ENCODE measurements at regions not wholly inside any gene's neighbourhood (a gene's known extent, or its start where the extent isn't known, plus 50 kb on each side); places are given as distances from the start of the nearest gene placed in this dataset.
"Not testable (repeated sequence)": the region's sequence is repeated elsewhere in the genome, so short reads cannot be mapped to it uniquely, and the experiment has no call there.

GRCh38 chr15:94991718-94992117, 760.4 kb downstream of the MCTP2 start:
- DNase-seq (ENCODE audit: low spot score), result no peak

DNA sequence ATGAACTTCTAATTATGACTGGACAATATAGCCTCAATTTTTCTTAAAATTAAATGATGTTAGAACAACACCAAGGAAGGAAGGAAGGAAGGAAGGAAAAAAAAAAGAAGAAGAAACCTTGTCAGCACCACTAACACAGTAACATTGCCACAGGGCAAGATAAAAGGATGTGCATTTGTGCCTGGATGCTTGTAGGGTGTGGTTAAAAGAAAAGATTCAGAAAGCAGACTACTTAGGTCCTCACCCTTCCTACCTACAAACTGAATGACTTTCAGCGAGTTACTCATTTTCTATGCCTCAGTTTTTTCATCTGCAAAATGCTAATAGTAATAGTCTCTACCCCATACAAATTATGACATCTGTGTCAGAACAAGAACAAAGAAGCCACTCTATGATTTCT, 778.3 kb downstream of the MCTP2 start:
- DNase-seq (ENCODE audit: low spot score), result no peak

- DNase-seq (ENCODE audit: low spot score), result no peak
These were observed 782.0 kb downstream of the MCTP2 start for GRCh38 chr15:95013381-95013780.

GRCh38 chr15:95016511-95017229, 785.3 kb downstream of the MCTP2 start:
- peak; percentile 18 for DNase-seq (ENCODE audit: low spot score)

GRCh38 chr15:95017666-95018328, 786.4 kb downstream of the MCTP2 start:
- peak; percentile 74 for DNase-seq (ENCODE audit: low spot score)

- peak; percentile 91 for DNase-seq (ENCODE audit: low spot score)
These were observed 787.7 kb downstream of the MCTP2 start for GRCh38 chr15:95018888-95019545.

GRCh38 chr15:95019907-95020306, 788.5 kb downstream of the MCTP2 start:
- DNase-seq (ENCODE audit: low spot score), result no peak

DNA sequence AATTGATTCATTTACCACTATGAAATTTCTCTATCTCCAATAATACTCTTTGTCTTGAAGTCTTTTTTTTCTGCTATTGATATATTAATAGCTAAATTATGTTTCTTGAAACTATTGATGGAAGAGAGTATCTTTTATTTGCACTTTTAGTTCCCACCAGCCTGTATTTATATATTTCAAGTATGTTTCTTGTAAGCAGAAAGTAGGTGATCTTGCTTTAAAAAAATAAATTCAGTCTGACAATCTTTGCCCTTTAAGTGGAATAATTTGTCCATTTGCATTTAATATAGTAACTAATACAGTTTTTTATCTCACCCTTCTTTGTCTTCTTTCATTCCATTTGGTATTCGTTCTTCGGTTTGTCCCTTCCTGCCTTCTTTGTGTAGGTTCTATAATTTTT, 790.5 kb downstream of the MCTP2 start:
- DNase-seq (ENCODE audit: low spot score), result no peak

DNA sequence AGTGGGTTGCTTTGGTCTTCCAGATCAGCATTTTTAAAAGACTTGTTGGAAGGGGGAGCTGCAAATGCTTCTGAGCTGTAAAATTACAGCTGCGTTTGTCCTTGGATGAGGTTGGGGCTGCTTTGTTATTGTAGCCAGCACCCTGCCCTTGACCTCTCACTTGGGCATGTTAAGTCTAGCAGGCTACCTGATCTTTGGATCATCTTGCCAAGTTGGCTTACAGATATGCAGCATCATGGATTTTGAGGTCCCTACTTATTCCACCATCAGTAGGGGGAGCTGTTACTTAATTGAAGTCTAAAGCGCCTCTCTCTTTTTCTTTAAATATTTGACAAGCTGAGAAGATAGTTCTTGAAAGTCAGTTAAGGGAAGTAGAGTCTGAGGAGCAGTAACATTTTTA, 793.0 kb downstream of the MCTP2 start:
- DNase-seq (ENCODE audit: low spot score), result peak; percentile 29

GRCh38 chr15:95025924-95026728, 794.8 kb downstream of the MCTP2 start:
- DNase-seq (ENCODE audit: low spot score), result peak; percentile 62

DNA sequence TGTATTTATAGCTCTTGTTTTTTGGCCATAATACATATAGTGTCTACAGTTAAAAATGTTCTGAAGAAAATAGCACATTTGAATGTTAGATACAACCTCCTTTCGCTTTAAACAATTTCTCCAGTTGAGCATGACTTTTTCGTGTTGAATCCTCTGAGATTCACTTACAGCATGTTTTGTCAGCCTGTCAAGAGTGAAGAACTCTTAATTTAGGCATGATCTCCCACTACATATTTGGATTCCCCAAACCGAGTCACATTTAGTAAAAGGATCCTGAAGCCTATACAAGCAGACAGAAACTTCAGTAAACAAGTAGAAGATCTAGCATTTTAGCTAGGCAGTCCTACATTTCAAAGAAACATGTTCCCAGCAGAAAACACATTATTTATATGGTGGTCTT, 796.6 kb downstream of the MCTP2 start:
- no peak for DNase-seq (ENCODE audit: low spot score)

DNA sequence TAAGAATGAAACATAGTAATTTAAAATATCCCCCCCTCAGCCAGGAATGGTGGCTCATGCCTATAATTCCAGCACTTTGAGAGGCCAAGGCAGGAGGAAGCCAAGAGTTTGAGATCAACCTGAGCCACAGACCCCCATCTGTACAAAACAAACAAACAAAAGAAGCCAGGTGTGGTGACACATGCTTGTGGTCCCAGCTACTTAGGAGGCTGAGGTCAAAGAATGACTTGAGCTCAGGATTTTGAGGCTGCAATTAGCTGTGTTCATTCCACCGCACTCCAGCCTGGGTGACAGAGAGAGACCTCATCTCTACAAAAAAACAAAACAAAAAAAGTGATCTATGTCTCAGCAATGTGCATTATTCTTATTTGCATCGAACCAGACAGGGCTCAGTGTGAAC, 800.8 kb downstream of the MCTP2 start:
- DNase-seq (ENCODE audit: low spot score), result peak; percentile 51

- no peak for DNase-seq (ENCODE audit: low spot score)
These were observed 803.7 kb downstream of the MCTP2 start for GRCh38 chr15:95035106-95035505.

DNA sequence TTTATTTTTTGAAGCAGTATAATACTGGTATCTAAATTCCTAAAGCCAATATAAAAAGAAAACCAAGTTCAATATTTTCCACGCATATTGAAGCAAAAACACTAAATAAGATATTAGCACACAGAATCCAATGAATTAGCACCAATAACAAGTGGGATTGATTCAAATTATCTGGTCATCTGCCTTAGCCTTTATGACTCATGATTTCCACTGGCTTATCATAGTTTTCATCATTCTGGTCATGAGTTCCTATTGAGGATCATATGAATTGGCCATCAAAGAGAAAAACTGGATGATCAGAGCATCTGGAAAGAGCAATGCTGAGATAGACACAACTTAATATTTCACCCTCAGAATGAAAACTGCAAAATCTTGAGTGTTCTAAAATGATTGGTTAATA, 809.9 kb downstream of the MCTP2 start:
- DNase-seq (ENCODE audit: low spot score), result no peak

- DNase-seq (ENCODE audit: low spot score), result not testable (repeated sequence)
These were observed 812.0 kb downstream of the MCTP2 start for GRCh38 chr15:95043236-95043932.

DNA sequence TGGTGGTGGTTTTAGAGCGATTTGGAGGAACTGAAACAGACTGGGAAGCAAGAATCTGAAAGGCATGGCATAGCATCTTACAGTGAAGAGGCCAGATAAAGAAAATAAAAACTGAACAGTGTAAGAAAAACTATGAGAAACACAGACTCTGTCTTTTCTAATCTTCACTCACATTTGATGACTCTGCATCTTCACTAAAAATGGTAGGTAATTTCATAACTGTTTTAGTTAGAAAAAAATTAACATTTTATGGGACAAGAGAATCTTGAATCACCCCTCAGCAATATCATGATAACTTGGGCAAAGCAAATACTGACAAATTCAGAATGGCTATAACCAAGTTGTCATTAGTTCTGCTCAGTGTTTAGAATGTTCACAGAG, 812.6 kb downstream of the MCTP2 start:
- no peak for DNase-seq (ENCODE audit: low spot score)

DNA sequence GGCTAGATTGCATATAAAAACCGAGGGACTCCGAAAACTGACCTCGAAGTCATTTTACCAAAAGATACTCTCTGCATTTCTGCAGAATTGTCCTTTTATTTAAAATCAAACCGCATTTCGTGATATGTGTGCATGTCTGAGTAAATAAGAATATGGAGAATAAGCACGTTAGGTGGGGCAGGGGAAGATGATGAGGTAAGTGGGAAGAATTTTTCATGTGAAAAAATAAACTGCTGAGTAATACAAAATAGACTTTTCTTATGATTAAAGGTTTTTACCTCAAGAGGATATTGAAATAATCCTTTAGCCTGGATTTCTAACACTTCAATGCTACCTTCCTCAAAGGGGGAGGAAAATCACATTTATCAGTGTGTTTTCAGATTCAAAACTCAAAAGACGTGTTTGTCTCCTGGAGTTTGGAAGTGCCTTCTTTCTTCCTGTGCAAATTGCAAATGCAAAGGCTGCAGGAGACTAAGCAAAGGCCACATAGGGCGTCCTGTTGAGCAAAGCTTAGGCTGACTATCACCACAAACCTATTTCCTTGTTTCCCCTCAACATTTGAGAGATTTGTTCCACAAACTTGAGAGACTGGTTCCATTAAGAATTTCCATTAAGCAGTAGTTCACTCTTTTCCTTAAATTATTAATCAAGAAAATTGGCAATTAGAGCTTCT, 813.5 kb downstream of the MCTP2 start:
- DNase-seq (ENCODE audit: low spot score), result no peak

- DNase-seq (ENCODE audit: low spot score), result no peak
These were observed 820.5 kb downstream of the MCTP2 start for GRCh38 chr15:95051861-95052260.

DNA sequence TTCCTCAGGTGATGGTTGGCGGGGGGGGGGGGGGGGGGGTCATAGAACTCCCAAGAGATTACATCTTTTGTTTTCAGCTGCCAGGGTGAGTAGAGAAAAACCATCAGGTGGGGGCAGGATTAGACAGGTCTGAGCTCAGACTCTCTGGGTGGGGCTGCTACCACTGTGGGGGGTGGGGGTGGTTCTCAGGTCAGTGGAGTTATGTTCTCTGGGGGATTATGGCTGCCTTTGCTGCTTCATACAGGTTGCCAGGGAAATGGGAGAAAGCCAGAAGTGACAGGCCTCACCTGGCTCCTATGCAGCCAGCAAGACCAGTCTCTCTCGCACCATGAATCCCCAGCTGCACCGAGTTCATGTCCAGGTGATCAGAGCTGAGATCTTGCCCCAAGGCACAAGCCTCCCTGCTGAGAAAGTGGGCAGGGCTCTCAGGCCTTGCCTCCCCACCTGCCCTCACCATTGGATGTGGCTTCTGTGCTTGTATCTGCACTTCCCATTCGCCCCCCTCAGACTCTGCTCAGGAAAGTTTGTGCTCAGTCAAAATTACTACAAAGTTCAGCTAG, 828.1 kb downstream of the MCTP2 start:
- no peak for DNase-seq (ENCODE audit: low spot score)

- no peak for DNase-seq (ENCODE audit: low spot score)
These were observed 837.5 kb downstream of the MCTP2 start for GRCh38 chr15:95068701-95069521.
